ENCODE measurements at regions not wholly inside any gene's neighbourhood (a gene's known extent, or its start where the extent isn't known, plus 50 kb on each side); places are given as distances from the start of the nearest gene placed in this dataset.

- no peak for TF ChIP-seq CTCF (IDR thresholded peaks at IDR 0.05 in 4 of 5, conservative IDR thresholded peaks at IDR 0.05 in 1 of 5)
- no peak for TF ChIP-seq POLR2A (IDR thresholded peaks at IDR 0.05)
- Histone ChIP-seq H3K27me3 (no peaks in the 10 kb centered on the region), H3K4me3 (no peak overlapping the region), H3K27ac (no peak overlapping the region), H3K9me3 (no peaks in the 10 kb centered on the region), H3K36me3 (no peaks in the 10 kb centered on the region), H3K4me1 (no peaks in the 10 kb centered on the region)
- no peak for ATAC-seq
- in situ Hi-C loops (cut with MboI; ENCODE audit: low sequenced_read_pairs in 4 of 4) (loop anchor here in 1 of 4 donors (10.0 kb wide), 1 partner anchor 541 kb away; the partner anchor contains the start of gene GRIN2A), intact Hi-C loops (cut with DNase I; ENCODE audit: low total_unique reads) (no loop called here)
- DNase-seq = no peak
These were observed 538.0 kb downstream of the GRIN2A start for GRCh38 chr16:9644258-9644657.

GRCh38 chr16:9645911-9646310 is 536.3 kb downstream of the GRIN2A start:
- no peak for ATAC-seq
- no peak for DNase-seq
- intact Hi-C loops (cut with DNase I; ENCODE audit: low total_unique reads) = no loop called here

GRCh38 chr16:9647981-9648701 is 534.1 kb downstream of the GRIN2A start:
- H3K4me3 ChIP-seq = no peak overlapping the region
- H3K27me3 ChIP-seq = no peaks in the 10 kb centered on the region
- no peaks in the 10 kb centered on the region for H3K9me3 ChIP-seq
- H3K36me3 ChIP-seq = no peaks in the 10 kb centered on the region
- H3K4me1 ChIP-seq = no peaks in the 10 kb centered on the region
- H3K27ac ChIP-seq = no peak overlapping the region
- in situ Hi-C loops (cut with MboI; ENCODE audit: low sequenced_read_pairs in 4 of 4) = loop anchor here in 1 of 4 donors (10.0 kb wide), 1 partner anchor 537 kb away; the partner anchor contains the start of gene GRIN2A
- TF ChIP-seq CTCF (IDR thresholded peaks at IDR 0.05 in 4 of 5, conservative IDR thresholded peaks at IDR 0.05 in 1 of 5) = peak in 4 of 5 experiments; percentile 34 to 49 (median 47)
- TF ChIP-seq POLR2A (IDR thresholded peaks at IDR 0.05) = no peak
- ATAC-seq (no peak), DNase-seq (no peak)
- intact Hi-C loops (cut with DNase I; ENCODE audit: low total_unique reads) = no loop called here

More at GRCh38 chr16:9645911-9646310, 536.3 kb downstream of the GRIN2A start:
- in situ Hi-C loops (cut with MboI; ENCODE audit: low sequenced_read_pairs in 4 of 4) = loop anchor here in 1 of 4 donors (10.0 kb wide), 1 partner anchor 539 kb away; the partner anchor contains the start of gene GRIN2A
- H3K4me3 ChIP-seq = no peak overlapping the region
- H3K27ac ChIP-seq = no peak overlapping the region
- no peaks in the 10 kb centered on the region for H3K36me3 ChIP-seq
- no peaks in the 10 kb centered on the region for H3K9me3 ChIP-seq
- H3K27me3 ChIP-seq = no peaks in the 10 kb centered on the region
- H3K4me1 ChIP-seq = no peaks in the 10 kb centered on the region
- no peak for TF ChIP-seq CTCF (IDR thresholded peaks at IDR 0.05 in 4 of 5, conservative IDR thresholded peaks at IDR 0.05 in 1 of 5)

- no peaks in the 10 kb centered on the region for H3K4me1 ChIP-seq
- ATAC-seq = no peak
- no peak overlapping the region for H3K4me3 ChIP-seq
- DNase-seq = no peak
- TF ChIP-seq CTCF (IDR thresholded peaks at IDR 0.05 in 4 of 5, conservative IDR thresholded peaks at IDR 0.05 in 1 of 5) = no peak
- no peak for TF ChIP-seq POLR2A (IDR thresholded peaks at IDR 0.05)
- in situ Hi-C loops (cut with MboI; ENCODE audit: low sequenced_read_pairs in 4 of 4) = no loop called here
- H3K27ac ChIP-seq = no peak overlapping the region
- H3K36me3 ChIP-seq = no peaks in the 10 kb centered on the region
- no peaks in the 10 kb centered on the region for H3K9me3 ChIP-seq
- intact Hi-C loops (cut with DNase I; ENCODE audit: low total_unique reads) = no loop called here
- no peaks in the 10 kb centered on the region for H3K27me3 ChIP-seq
These were observed 531.9 kb downstream of the GRIN2A start for GRCh38 chr16:9650284-9650683.
